ENCODE measurements at regions not wholly inside any gene's neighbourhood (a gene's known extent, or its start where the extent isn't known, plus 50 kb on each side); places are given as distances from the start of the nearest gene placed in this dataset.
"Not testable (repeated sequence)": the region's sequence is repeated elsewhere in the genome, so short reads cannot be mapped to it uniquely, and the experiment has no call there.

DNA sequence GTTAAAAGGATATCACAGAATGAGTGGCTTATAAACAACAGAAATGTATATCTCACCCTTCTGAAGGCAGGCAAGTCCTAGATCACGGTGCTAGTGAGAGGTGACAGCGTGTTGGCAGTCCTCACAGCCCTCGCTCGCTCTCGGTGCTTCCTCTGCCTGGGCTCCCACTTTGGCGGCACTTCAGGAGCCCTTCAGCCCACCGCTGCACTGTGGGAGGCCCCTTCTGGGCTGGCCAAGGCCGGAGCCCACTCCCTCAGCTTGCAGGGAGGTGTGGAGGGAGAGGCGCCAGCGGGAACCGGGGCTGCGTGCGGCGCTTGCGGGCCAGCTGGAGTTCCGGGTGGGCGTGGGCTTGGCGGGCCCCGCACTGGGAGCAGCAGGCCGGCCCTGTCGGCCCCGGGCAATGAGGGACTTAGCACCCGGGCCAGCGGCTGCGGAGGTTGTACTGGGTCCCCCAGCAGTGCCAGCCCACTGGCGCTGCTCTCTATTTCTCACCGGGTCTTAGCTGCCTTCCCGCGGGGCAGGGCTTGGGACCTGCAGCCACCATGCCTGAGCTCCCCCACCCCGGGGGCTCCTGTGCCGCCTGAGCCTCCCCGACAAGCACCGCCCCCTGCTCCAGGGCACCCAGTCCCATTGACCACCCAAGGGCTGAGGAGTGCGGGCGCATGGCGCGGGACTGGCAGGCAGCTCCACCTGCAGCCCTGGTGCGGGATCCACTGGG lies 778.1 kb downstream of the DIPK2A start:
- TF ChIP-seq, protein P1, sequence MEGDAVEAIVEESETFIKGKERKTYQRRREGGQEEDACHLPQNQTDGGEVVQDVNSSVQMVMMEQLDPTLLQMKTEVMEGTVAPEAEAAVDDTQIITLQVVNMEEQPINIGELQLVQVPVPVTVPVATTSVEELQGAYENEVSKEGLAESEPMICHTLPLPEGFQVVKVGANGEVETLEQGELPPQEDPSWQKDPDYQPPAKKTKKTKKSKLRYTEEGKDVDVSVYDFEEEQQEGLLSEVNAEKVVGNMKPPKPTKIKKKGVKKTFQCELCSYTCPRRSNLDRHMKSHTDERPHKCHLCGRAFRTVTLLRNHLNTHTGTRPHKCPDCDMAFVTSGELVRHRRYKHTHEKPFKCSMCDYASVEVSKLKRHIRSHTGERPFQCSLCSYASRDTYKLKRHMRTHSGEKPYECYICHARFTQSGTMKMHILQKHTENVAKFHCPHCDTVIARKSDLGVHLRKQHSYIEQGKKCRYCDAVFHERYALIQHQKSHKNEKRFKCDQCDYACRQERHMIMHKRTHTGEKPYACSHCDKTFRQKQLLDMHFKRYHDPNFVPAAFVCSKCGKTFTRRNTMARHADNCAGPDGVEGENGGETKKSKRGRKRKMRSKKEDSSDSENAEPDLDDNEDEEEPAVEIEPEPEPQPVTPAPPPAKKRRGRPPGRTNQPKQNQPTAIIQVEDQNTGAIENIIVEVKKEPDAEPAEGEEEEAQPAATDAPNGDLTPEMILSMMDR (IDR thresholded peaks at IDR 0.05; ENCODE audit: poor library complexity, severe bottlenecking), result not testable (repeated sequence)
- TF ChIP-seq POLR2AphosphoS5 (IDR thresholded peaks at IDR 0.05); EZH2 (IDR thresholded peaks at IDR 0.05; ENCODE audit: borderline replicate concordance, insufficient read depth, low read length, poor library complexity, severe bottlenecking); TAF1 (IDR thresholded peaks at IDR 0.05; ENCODE audit: low read depth): not testable (repeated sequence)
